ENCODE measurements at regions not wholly inside any gene's neighbourhood (a gene's known extent, or its start where the extent isn't known, plus 50 kb on each side); places are given as distances from the start of the nearest gene placed in this dataset.
"Not testable (repeated sequence)": the region's sequence is repeated elsewhere in the genome, so short reads cannot be mapped to it uniquely, and the experiment has no call there.

DNA sequence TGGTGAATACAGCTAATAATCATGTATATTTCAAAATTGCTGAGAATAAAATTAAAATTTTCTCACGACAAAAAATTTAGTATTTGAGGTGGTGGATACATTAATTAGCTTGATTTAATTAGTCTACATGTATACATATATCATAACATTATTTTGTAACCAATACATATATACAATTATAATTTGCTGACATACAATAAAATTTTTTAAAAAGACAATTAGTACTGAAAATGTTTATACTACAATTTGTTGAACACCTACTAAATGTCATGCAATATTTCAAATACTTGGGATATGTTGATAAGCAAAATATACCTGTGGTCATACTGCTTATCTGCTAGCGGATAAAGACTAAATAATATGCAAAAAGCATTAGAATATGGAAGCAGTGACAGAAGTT is 586.5 kb downstream of the SLITRK6 start:
- DNase-seq: no peak

DNA sequence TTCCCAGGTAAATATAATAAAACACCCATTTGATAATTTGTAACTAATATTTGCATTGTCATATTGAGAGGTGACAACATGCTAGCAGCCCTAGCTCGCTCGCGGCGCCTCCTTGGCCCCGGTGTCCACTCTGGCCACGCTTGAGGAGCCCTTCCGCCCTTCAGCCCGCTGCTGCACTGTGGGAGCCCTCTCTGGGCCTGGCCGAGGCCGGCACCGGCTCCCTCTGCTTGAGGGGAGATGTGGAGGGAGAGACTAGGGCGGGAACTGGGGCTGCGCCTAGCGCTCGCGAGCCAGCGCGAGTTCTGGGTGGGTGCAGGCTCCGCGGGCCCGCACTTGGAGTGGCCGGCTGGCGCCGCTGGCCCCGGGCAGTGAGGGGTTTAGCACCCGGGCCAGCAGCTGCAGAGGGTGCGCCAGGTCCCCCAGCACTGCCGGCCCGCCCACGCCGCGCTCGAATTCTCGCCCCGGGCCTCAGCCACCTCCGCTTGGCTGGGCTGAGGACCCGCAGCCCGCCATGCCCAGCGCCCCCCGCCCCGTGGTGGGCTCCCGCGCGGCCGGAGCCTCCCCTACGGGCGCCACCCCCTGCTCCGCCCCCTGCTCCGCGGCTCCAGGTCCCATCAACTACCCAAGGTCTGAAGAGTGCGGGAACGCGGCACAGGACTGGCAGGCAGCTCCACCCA is 594.4 kb downstream of the SLITRK6 start:
- no peak for DNase-seq

DNA sequence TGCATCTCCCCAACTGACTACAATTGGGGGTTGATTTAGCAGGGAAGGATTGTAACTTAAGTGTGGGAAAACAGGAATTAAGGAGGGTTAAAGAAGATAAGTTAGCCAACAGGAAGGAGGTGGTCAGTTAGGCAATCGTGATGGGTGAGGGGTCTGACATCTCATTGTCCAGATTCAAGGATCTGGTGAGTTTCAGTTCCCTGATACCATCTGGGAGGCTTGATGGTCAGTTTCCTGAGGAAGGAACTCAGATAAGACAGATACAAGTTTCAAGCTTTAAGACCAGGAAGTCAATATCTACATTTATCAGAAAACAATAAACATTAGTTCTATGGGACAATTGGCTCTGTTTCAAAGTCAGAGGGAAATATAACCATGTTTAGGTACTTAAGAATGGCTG is 601.8 kb downstream of the SLITRK6 start:
- no peak for DNase-seq

DNA sequence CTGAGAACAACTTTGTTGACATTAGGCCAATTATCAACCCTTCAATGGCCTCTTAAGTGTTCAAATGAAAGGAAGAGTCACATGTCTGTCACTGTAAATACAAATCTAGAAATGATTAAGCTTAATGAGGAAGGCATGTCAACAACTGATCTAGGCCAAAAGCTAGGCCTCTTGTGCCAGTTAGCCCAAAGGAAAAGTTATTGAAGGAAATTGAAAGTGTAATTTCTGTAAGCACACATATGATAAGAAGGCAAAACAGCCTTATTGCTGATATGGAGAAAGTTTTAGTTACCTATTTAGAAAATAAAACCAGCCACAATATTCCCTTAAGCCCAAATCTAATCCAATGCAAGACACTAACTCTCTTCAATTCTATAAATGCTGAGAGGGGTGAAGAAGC is 604.7 kb downstream of the SLITRK6 start:
- no peak for DNase-seq

DNA sequence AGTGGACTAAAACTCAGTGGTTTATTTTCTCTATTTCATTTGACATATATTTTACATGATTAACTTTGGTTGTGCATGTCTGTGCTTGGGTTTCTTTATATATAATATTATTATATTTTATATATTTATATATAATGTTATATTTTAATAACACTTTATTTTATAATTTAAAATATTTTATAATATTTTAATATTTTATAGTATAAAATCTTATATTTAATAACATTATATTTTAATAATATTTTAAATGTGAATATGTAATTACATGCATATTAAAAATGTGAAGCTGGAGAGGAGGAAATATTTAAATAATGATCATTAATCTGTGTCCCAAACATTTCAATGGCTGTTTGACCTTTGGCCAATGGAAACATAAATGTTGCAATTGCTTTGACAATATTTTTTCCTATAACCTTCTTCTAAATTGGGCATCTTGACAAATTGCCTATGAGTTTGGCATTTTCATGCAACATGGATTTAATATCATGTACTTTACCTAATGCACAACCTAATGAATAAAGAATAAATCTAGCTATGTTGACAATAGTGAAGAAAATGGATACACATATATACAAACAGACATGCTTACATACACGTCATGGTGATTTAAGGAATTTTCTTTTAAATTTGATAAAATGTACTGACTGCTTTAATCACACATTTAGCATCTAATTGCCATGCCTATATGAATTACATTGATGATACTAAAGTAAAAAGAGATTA is 607.1 kb downstream of the SLITRK6 start:
- DNase-seq: no peak

DNA sequence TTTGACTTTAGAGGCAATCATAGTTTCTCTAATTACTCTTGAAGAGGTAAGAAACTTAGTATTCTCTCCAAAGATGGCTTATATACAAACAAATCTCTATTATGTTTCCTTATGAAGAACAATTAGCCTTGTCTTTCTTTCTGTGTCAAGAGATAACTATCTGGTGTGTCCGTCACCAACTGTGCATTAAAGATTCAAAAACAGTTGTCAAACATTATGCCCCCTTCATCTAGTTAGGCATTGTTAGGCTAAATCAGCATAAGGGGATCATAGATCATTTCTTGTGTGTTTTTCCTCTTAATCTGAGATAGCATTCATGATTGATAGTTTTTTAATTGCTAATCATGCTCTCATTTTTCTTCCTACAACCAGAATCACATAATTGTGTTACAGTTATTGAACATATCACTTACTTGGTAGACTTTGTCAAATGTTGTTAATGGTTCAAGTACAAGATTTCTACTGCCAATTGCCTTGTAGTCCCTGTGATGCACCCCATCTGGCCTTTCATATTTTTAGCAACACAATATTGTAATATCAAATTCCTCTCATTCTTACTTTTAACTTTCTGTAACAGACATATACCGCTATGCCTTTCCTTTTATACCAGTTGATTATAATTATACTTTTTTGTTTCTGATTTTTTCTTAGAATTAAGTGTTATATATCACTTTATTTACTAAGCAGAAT is 612.7 kb downstream of the SLITRK6 start:
- DNase-seq: no peak

DNA sequence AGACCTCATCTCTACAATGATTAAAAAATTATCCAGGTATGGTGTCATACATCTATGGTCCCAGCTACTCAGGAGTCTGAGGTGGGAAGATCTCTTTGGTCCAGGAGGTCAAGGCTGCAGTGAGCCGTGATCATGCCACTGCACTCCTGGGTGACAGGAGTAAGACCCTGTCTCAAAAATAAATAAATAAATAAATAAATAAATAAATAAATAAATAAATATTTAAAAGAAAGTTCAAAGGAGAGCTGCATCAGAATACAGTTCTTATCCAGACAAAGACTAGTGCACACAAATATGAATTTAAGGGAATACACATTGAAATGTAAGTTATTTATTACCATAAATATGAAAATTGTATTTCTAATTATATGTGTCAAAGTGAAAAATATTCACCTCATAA is 624.9 kb downstream of the SLITRK6 start:
- DNase-seq: no peak

DNA sequence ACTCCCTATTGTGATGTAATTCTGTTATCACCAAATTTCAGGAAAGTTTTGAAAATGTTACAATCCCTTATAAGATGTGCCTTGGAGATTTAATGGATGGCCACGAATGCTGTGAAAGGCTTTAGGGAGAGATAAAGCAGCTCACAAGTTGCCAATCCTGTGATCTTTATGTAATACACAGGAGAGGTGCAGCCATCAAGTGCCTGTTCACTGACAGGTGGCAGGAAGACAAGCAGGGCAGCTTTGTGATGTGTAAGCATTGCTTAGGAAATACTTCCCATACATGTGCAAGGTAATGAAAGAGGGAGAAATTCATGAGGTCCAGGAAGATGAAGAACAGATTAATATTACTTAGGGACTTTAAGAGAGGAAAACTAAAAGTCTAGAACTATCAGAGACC is 628.8 kb downstream of the SLITRK6 start:
- no peak for DNase-seq

DNA sequence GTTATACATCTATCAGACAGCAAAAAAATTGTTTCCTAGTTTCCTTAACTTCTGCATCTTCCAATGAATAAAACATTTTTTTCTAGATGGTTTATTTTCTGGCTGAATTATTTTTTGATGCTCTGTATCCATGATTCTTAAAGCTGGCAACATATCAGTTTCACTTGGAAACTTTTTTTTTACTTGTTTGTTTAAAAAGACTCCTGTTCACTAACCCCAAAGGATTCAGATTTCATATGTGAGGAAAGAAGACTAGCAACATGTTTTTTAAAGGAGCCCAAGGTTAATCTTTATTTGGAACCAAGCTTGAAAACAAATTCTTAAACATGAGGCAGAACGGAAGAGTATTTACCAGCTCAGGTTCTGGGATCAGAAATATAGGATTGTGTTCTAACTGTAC is 632.3 kb downstream of the SLITRK6 start:
- DNase-seq: no peak

DNA sequence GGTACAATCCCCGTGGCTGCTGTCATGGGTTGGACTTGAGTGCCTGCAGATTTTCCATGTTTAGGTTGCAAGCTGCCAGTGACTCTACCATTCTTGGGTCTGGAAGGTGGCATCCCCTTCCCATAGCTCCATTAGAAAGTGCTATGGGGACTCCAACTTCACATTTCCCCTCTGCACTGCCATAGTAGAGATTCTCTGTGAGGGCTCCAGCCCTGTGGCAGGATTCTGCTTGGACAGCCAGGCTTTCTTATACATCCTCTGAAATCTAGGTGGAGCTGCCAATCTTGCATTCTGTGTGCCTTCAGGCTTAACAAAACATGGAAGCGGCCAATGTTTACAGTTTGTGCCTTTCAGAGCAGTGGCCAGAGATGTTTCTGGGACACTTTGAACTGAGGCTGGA is 636.2 kb downstream of the SLITRK6 start:
- no peak for DNase-seq

DNA sequence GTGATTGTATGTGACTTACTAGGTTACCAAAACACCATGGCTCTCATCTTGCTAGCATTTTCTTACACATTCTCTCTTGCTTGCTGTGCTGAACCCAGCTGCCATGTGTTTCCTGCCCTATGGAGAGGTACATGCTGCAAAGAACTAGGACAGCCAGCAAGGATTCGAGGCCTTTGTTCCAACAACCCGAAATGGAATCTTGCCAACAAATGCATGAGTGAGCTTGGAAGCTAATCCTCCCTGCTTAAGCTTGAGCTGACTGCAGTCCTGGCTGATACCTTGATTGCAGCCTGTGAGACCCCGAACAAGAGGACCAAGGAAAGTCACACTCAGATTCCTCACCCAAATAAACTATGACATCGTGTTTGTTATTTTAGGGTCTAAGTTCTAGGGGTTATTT is 651.2 kb downstream of the SLITRK6 start:
- peak; percentile 44 for DNase-seq

DNA sequence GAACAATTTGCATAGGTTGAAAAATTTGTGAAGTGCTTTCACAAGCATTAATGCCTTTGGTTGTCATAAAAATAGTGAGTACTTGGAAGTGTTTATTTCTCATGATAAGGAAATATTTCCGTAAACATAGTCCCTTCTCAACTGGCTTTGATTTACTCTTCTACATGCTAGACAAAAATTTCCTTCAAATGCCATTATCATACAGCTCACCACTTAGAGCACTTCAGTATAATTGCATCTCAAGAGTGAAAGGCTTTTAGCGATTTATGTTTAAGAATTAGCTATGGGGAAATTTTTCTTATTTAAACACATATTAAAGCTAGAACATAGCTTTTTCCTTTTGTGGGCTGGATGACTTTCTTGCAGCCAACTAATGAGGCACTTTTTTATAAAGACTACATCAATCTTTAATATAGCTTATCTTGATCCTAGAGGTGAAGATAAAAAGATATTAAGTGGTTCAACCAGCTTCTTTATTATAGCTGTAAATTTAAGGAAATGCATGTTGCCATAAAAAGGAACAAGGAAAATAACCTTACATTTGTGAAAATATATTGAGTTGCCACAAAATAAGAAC is 656.8 kb downstream of the SLITRK6 start:
- no peak for DNase-seq

DNA sequence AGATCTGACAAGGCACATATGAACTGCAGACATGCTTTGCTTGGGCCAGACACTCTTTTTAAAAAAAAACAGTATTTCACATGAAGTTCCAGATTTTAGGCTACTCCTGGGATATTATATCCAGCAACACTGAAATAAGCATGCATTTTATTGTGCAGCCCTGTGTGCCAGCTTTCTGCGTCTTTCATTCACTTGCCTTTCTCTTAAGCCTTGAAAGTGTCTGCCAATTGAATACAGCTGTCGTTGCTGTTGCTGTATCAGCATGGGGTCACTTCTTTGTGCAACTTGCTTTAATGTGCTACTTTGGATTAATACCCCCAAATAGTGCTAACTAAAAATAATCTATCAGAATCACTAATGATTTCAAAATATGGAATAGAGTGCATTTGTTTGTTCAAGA is 657.8 kb downstream of the SLITRK6 start:
- DNase-seq: no peak

DNA sequence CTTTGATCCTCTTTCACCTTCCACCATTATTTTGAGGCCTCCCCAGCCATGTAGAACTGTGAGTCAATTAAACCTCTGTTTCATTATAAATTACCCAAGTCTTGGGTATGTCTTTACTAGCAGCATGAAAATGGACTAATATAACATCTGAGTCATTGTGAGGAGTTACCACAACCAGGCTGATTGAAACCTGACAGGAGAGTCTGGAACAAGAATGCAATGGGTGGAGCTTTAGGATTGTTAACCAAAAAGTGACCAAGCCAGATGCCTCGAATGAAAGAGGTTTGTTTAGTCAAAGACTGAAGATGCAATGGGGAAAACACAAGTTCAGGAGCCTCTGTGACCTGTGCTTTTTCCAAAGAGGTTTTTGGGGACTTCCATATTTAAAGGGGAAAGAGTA is 659.0 kb downstream of the SLITRK6 start:
- no peak for DNase-seq

DNA sequence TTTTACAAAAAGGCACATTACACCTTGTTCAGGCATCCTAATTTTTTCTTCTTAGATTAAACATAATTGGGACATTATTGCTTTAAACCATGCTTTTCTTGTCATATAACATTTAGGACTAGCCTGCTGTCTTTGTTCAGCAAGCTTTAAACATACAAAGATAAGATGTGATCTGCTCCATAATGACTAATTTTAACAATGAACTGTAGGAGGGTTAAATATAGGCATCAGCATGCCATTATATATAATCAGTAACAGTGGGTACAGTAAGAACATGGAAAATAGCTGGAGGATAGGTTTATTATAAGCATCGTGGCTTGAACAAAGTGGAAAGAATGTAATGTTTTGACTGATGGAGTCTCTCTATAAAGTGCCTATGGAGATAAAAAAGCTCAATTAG is 661.7 kb downstream of the SLITRK6 start:
- DNase-seq: no peak

DNA sequence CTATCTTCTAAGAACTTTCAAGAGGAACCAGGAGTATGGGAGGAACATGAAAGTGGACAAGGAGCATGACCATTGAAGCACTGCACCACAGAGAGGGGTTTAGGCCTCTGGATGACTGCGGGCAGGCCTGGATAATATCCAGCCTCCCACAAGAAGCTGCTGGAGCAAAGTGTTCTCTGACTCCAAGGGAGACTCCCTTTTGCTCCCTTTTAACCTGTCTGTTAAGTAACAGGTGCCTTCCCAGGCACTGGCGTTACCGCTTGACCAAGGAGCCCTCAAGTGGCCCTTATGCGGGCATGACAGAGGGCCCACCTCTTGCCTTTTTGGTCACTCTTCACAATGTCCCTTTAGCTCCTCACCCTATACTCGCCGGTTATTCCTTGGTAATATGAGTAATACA is 666.2 kb downstream of the SLITRK6 start:
- no peak for DNase-seq

DNA sequence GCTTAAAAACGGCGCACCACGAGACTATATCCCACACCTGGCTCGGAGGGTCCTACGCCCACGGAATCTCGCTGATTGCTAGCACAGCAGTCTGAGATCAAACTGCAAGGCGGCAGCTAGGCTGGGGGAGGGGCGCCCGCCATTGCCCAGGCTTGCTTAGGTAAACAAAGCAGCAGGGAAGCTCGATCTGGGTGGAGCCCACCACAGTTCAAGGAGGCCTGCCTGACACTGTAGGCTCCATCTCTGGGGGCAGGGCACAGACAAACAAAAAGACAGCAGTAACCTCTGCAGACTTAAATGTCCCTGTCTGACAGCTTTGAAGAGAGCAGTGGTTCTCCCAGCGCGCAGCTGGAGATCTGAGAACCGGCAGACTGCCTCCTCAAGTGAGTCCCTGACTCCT is 675.7 kb downstream of the SLITRK6 start:
- DNase-seq: not testable (repeated sequence)

DNA sequence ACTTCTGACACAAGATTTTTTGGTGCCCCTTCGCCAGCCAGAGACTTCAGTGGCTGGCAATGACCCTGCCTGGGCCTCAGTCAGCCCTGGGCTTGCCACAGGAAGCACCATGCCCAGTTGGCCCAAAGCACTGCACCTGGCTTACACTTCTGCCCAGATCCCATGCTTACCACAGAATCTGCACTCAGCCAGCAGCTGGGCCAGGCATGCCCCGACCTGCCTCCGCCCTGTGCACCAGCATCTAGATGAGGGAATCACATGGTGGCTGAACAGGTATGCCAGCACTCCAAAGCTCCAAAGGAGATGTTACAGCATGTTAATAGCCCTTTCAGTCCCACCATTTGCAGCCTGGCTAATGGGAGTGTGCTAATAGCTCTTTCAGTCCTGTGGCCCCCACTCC is 690.9 kb downstream of the SLITRK6 start:
- no peak for DNase-seq

DNA sequence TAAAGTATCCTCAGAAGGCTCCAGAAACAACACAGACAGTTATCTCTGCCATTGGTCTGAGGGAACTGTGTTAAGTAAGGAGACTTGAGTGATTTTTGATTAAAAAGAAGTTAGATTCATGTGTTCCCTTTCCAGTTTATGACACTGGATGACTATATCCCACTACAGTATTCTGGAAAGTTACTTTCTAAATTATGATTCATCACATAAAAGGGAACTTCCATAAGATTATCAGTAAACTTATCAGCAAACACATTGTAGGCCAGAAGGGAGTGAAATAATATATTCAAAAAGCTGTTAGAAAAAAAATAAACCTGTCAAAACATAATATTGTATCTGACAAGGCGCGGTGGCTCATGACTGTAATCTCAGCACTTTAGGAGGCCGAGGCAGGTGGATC is 700.0 kb downstream of the SLITRK6 start:
- DNase-seq: no peak

DNA sequence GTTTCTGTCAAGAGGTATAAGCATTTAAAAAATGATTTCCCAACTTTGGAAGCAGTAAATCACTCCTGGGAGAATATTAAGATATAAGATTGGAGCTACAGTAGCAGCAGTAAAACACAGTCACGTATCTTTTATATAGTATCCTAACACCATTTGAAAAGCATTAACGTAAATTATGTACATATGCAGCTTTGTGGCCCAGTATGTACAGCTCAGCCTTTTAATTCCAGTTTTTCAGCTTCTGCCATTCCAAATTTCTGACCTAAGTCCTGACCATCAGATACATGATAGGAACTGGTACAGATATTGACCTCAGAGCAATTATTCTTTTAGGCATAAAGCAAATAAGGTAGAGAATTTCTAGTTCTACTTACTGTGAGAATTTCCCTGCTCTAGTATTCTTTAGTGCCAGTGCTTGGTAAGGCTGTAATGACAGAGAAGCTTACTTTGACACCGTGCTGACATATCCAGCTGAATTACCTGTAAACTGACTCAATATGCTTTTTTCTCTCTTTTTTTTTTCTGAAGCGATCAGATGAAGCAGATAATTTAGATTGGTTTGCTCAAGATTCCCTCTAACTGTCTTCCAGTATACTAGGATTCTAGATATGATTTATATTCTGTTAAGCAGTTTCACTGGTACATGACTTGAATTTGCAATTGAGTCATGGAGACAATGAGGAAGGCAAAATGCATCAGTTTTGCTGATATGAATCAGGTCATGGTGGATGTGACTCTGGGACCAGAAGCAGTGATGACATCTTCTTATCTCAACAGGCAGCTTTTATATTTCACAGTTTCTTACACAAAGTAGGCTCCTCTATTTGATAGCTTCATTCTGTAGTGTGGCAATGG is 703.6 kb downstream of the SLITRK6 start:
- DNase-seq: no peak

DNA sequence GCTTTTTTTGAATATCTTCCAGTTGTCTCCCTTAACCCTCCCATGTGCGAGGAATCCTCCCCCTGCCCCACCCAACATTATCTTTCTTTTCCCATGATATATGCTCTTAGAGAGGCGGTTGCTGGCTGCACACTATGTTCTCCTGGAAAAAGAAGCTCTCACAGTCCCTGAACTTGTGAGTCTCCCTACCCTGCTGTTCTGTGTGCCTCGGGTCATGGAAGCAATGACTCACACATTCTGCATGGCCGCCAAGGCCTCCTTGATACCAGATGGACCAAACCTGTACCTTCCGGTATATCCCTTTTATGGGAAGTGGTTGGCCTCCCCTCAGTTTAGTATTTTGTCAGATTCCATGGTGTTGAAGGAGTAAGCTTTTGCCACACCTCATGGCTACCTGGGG is 705.4 kb downstream of the SLITRK6 start:
- no peak for DNase-seq

DNA sequence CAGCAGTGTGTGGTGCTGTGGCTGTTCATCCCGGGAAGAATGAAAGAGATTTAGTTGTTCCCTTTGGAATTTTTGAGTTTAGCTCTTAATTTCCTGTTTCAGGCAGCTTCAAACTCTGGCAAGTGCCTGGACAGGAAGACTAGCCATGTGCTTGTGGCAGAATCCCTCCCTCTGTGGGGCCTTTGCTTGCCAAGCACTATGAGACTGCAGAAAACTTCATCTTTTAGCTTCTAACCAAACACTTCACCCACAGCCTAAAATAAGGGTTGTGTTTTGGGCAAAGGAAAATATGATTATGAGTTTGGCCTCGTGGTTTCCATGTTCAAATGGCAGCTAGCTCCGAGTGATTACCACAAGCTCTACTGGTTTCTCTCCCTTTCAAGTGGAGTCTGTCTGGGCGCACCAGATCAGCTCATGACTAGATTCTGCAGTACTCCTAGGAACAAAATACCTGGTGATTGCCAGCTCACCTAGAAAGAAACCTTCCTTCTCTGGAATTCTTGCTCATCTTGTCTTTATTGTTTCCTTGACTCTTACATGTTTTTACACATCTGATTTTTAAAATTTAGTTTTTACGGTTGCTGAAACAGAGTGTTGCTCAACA is 707.5 kb downstream of the SLITRK6 start:
- DNase-seq: no peak

Data from left kidney (tissue), 1 donor.